Gastroesophageal sphincter (tissue), 3 donors: ENCODE measurements at regions not wholly inside any gene's neighbourhood (a gene's known extent, or its start where the extent isn't known, plus 50 kb on each side); places are given as distances from the start of the nearest gene placed in this dataset.
"Not testable (repeated sequence)": the region's sequence is repeated elsewhere in the genome, so short reads cannot be mapped to it uniquely, and the experiment has no call there.

Source experiments
- CTCF ChIP-seq, 4 experiments: fragments of 200-600 bp in 2 of 4; fragments of 450-650 bp in 2 of 4; sonication (generic) in 1 of 4; IDR thresholded peaks; one replicate each; pipeline ENCODE4 v1.5.1; 2017 to 2019; ENCODE audit warnings: antibody characterized with exemption in 4 of 4, mild to moderate bottlenecking in 2 of 4, moderate library complexity in 2 of 4
- POLR2AphosphoS5 ChIP-seq: sonication (generic); formaldehyde crosslinking; IDR thresholded peaks from one replicate; pipeline ENCODE4 v1.6.1; 2017; ENCODE audit warnings: antibody characterized with exemption

- TF ChIP-seq CTCF (IDR thresholded peaks at IDR 0.05); POLR2AphosphoS5: not testable (repeated sequence)
Measured at GRCh38 chr7:63752446-63752845, 246.2 kb upstream of the ZNF722 start.
